Caco-2 (cell line): ENCODE measurements at regions not wholly inside any gene's neighbourhood (a gene's known extent, or its start where the extent isn't known, plus 50 kb on each side); places are given as distances from the start of the nearest gene placed in this dataset.

Source experiments
- BruUV-seq: library from RNA; stranded (reverse); fragments of 400-500 nt; replicated peaks from 2 replicates; lab custom pipeline; 2021; lab: Mats Ljungman, UMichigan
- CTCF ChIA-PET: fragments of 300-600 bp; sonication (Branson Sonifier 250); formaldehyde crosslinking; loops from one replicate; lab custom pipeline; 2022; ENCODE audit warnings: antibody characterized with exemption; lab: Charles Lee
- POLR2A ChIA-PET: fragments of 300-600 bp; sonication (Branson Sonifier 250); formaldehyde crosslinking; loops from one replicate; lab custom pipeline; 2022; ENCODE audit warnings: antibody characterized with exemption; lab: Charles Lee
- DNase-seq, 2 experiments: peaks; one replicate each; pipeline versions ENCODE4 v3.0.0 to v3.0.0-alpha.2; 2020 to 2022
- H3K27me3 ChIP-seq: replicated peaks from 2 replicates; pipeline ENCODE4 v1.6.0; 2011; ENCODE audit warnings: low read length; ENCODE audit not compliant: control insufficient read depth, insufficient read depth
- H3K36me3 ChIP-seq: 2 replicates; pipeline ENCODE4 v1.5.1; 2011; ENCODE audit warnings: low read length; ENCODE audit not compliant: control insufficient read depth, insufficient read depth
- H3K4me1 ChIP-seq: fragments of 250-450 bp; sonication (Bioruptor Pico); 2 replicates; pipeline ENCODE4 v1.5.1; 2020; ENCODE audit warnings: mild to moderate bottlenecking
- H3K4me3 ChIP-seq: 2 replicates; pipeline ENCODE4 v1.5.1; 2011; ENCODE audit warnings: low read depth, mild to moderate bottlenecking, control low read depth, low read length
- H3K9me3 ChIP-seq: fragments of 250-450 bp; sonication (Bioruptor Pico); 2 replicates; pipeline ENCODE4 v1.5.1; 2020; ENCODE audit warnings: mild to moderate bottlenecking, moderate library complexity
- H3K27ac Mint-ChIP-seq: one replicate; pipeline ENCODE4 v1.8.0; 2022; ENCODE audit warnings: mixed read lengths; ENCODE audit not compliant: unreplicated experiment
- H3K27me3 Mint-ChIP-seq: one replicate; pipeline ENCODE4 v1.8.0; 2022; ENCODE audit warnings: mixed read lengths; ENCODE audit not compliant: insufficient read depth, unreplicated experiment
- H3K36me3 Mint-ChIP-seq: one replicate; pipeline ENCODE4 v1.8.0; 2022; ENCODE audit warnings: mild to moderate bottlenecking, mixed read lengths; ENCODE audit not compliant: insufficient read depth, unreplicated experiment
- H3K4me1 Mint-ChIP-seq: one replicate; pipeline ENCODE4 v1.8.0; 2022; ENCODE audit warnings: low read depth, mixed read lengths; ENCODE audit not compliant: unreplicated experiment
- H3K4me3 Mint-ChIP-seq: one replicate; pipeline ENCODE4 v1.8.0; 2022; ENCODE audit warnings: mild to moderate bottlenecking, moderate library complexity, mixed read lengths; ENCODE audit not compliant: unreplicated experiment
- H3K9me3 Mint-ChIP-seq: one replicate; pipeline ENCODE4 v1.8.0; 2022; ENCODE audit warnings: mixed read lengths; ENCODE audit not compliant: unreplicated experiment
- intact Hi-C: fragments of 100-400 bp; cut with micrococcal nuclease; formaldehyde crosslinking; loops from one replicate; pipeline ENCODE4 v1.10.0; 2022; ENCODE audit not compliant: unreplicated experiment
- TF ChIP-seq, protein P1 (sequence below), 2 experiments: fragments of 200-600 bp in 1 of 2; IDR thresholded peaks; 1 replicate in 1 of 2; 2 replicates in 1 of 2; pipeline versions ENCODE4 v1.5.1 to v1.8.0; 2011 to 2022; ENCODE audit warnings: antibody characterized with exemption in 1 of 2, control low read depth in 1 of 2, inconsistent platforms in 1 of 2, low read depth in 1 of 2, low read length in 1 of 2, mild to moderate bottlenecking in 1 of 2, moderate library complexity in 1 of 2; ENCODE audit not compliant: insufficient read depth in 1 of 2, severe bottlenecking in 1 of 2, unreplicated experiment in 1 of 2

DNA sequence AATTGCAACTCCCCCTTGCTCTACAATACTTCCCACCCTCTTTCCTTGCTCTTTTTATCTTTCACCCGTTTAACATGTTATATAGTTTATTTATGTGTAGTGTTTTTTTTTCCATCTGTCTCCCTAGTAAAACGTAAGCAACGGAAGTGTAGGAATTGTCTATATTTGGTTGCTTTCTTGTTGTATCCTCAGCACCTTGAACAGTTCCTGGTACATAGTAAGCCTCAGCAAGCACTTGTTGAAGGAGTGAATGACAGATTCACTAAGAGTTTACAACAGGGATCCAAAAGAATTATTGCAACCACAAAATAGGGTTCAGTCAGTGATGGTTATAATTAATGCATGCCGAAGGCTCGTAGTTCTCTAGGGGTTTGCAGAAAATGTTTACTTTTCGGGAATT lies 242.7 kb downstream of the SAMD5 start:
- no peaks in the 10 kb centered on the region for H3K36me3 Mint-ChIP-seq
- ChIA-PET CTCF (no interaction called here), POLR2A (no interaction called here)
- no peak for DNase-seq
- no TSS peak for BruUV-seq
- Histone ChIP-seq H3K36me3 (no peaks in the 10 kb centered on the region), H3K9me3 (no peaks in the 10 kb centered on the region), H3K4me1 (peaks cover 12% of the 10 kb centered on the region), H3K4me3 (no peak overlapping the region), H3K27me3 (no peaks in the 10 kb centered on the region)
- peaks cover 9% of the 10 kb centered on the region for H3K9me3 Mint-ChIP-seq
- intact Hi-C loops = no loop called here
- TF ChIP-seq, protein P1, sequence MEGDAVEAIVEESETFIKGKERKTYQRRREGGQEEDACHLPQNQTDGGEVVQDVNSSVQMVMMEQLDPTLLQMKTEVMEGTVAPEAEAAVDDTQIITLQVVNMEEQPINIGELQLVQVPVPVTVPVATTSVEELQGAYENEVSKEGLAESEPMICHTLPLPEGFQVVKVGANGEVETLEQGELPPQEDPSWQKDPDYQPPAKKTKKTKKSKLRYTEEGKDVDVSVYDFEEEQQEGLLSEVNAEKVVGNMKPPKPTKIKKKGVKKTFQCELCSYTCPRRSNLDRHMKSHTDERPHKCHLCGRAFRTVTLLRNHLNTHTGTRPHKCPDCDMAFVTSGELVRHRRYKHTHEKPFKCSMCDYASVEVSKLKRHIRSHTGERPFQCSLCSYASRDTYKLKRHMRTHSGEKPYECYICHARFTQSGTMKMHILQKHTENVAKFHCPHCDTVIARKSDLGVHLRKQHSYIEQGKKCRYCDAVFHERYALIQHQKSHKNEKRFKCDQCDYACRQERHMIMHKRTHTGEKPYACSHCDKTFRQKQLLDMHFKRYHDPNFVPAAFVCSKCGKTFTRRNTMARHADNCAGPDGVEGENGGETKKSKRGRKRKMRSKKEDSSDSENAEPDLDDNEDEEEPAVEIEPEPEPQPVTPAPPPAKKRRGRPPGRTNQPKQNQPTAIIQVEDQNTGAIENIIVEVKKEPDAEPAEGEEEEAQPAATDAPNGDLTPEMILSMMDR (IDR thresholded peaks at IDR 0.05; ENCODE audit: insufficient read depth in 1 of 2, low read depth in 1 of 2, low read length in 1 of 2, severe bottlenecking in 1 of 2, unreplicated experiment in 1 of 2) = no peak
- no peak overlapping the region for H3K4me3 Mint-ChIP-seq
- peaks cover 7% of the 10 kb centered on the region for H3K4me1 Mint-ChIP-seq
- H3K27ac Mint-ChIP-seq = no peak overlapping the region
- H3K27me3 Mint-ChIP-seq = no peaks in the 10 kb centered on the region

DNA sequence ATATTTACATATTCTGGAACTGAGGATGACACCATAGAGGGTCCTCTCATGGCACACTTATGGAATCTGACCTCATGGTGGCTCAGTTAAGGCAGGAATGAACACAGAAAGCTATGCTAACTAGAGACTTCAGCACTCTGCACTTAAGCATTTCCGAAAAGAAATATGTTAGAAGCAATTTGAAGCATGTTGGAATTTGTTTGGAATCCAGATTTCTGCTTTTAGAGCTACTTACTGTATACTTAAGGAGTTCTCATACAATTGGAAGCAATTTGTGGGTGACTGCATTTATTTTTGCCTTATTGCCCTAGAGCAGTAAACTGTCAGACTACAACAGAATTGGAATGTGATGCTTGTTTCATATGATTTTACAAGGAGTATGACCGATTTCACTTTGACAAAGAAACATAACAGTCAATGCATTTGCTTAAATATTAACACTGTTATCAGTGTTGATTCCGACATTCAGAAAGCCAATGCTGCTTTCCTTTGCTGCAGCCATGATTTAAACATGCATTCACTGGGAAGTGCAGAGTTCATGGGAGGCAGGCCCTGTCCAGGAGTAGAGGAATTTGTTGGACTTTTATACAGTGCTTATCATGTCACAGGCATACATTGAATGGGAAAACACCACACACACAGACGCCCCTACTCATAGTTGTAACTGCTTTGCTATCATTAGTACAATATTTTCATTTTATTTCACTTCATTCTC lies 244.4 kb downstream of the SAMD5 start:
- H3K27ac Mint-ChIP-seq = no peak overlapping the region
- H3K36me3 Mint-ChIP-seq = no peaks in the 10 kb centered on the region
- POLR2A ChIA-PET = no interaction called here
- no peak for DNase-seq
- peaks cover 7% of the 10 kb centered on the region for H3K4me1 Mint-ChIP-seq
- Histone ChIP-seq H3K9me3 (no peaks in the 10 kb centered on the region), H3K36me3 (no peaks in the 10 kb centered on the region), H3K4me1 (peaks cover 12% of the 10 kb centered on the region), H3K27me3 (no peaks in the 10 kb centered on the region), H3K4me3 (no peak overlapping the region)
- H3K9me3 Mint-ChIP-seq = peaks cover 9% of the 10 kb centered on the region
- BruUV-seq = no TSS peak
- no peak overlapping the region for H3K4me3 Mint-ChIP-seq
- TF ChIP-seq, protein P1 (IDR thresholded peaks at IDR 0.05; ENCODE audit: insufficient read depth in 1 of 2, low read depth in 1 of 2, low read length in 1 of 2, severe bottlenecking in 1 of 2, unreplicated experiment in 1 of 2) = no peak
- no peaks in the 10 kb centered on the region for H3K27me3 Mint-ChIP-seq
- CTCF ChIA-PET = no interaction called here
- intact Hi-C loops = no loop called here

DNA sequence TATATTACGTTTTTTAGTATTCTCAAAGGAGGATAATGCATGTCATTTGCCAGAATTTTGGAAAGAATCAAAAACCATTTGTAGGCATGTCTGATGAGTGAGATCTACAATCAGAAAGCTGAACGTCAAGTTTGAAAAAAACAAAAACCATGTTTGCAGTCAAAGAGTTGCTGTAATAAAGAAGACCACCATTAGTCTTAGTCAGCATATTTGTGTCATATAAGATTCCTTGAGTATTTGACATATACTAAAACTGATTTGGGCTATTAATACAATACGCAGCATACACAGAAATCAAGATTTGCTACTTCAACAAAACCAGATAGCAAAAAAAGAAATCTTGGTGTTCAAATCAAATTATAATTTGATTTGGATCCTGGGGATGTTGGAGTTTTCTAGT lies 247.5 kb downstream of the SAMD5 start:
- H3K27me3 ChIP-seq = no peaks in the 10 kb centered on the region
- intact Hi-C loops = no loop called here
- H3K4me1 ChIP-seq = peaks cover 12% of the 10 kb centered on the region
- H3K36me3 ChIP-seq = no peaks in the 10 kb centered on the region
- H3K36me3 Mint-ChIP-seq = no peaks in the 10 kb centered on the region
- ChIA-PET POLR2A (no interaction called here), CTCF (no interaction called here)
- H3K27me3 Mint-ChIP-seq = no peaks in the 10 kb centered on the region
- BruUV-seq = no TSS peak
- H3K9me3 Mint-ChIP-seq = peaks cover 9% of the 10 kb centered on the region
- H3K27ac Mint-ChIP-seq = no peak overlapping the region
- no peaks in the 10 kb centered on the region for H3K9me3 ChIP-seq
- no peak overlapping the region for H3K4me3 Mint-ChIP-seq
- H3K4me3 ChIP-seq = no peak overlapping the region
- no peak for DNase-seq
- peaks cover 7% of the 10 kb centered on the region for H3K4me1 Mint-ChIP-seq
- TF ChIP-seq, protein P1 (IDR thresholded peaks at IDR 0.05; ENCODE audit: insufficient read depth in 1 of 2, low read depth in 1 of 2, low read length in 1 of 2, severe bottlenecking in 1 of 2, unreplicated experiment in 1 of 2) = no peak
